HG02840 (cell line): ENCODE measurements at regions not wholly inside any gene's neighbourhood (a gene's known extent, or its start where the extent isn't known, plus 50 kb on each side); places are given as distances from the start of the nearest gene placed in this dataset.
"Not testable (repeated sequence)": the region's sequence is repeated elsewhere in the genome, so short reads cannot be mapped to it uniquely, and the experiment has no call there.

ENCODE experiments used
- ATAC-seq: cut with Tn5 transposase; IDR thresholded peaks from one replicate; pipeline ENCODE4 v1.9.1; 2021; ENCODE audit warnings: mild to moderate bottlenecking, moderate library complexity, moderate number of reproducible peaks; ENCODE audit not compliant: unreplicated experiment, low FRiP score

GRCh38 chr4:83947125-83947829, 411.4 kb downstream of the GPAT3 start:
- ATAC-seq, result no peak

DNA sequence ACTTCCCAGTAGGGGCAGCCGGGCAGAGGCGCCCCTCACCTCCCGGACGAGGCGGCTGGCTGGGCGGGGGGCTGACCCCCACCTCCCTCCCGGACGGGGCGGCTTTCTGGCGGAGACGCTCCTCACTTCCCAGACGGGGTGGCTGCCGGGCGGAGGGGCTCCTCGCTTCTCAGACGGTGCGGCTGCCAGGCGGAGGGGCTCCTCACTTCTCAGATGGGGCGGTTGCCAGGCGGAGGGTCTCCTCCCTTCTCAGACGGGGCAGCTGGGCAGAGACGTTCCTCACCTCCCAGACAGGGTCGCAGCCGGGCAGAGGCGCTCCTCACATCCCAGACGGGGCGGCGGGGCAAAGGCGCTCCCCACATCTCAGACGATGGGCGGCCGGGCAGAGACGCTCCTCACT, 407.8 kb downstream of the GPAT3 start:
- not testable (repeated sequence) for ATAC-seq

- no peak for ATAC-seq
Observed at GRCh38 chr4:83932750-83933391, 397.0 kb downstream of the GPAT3 start.

DNA sequence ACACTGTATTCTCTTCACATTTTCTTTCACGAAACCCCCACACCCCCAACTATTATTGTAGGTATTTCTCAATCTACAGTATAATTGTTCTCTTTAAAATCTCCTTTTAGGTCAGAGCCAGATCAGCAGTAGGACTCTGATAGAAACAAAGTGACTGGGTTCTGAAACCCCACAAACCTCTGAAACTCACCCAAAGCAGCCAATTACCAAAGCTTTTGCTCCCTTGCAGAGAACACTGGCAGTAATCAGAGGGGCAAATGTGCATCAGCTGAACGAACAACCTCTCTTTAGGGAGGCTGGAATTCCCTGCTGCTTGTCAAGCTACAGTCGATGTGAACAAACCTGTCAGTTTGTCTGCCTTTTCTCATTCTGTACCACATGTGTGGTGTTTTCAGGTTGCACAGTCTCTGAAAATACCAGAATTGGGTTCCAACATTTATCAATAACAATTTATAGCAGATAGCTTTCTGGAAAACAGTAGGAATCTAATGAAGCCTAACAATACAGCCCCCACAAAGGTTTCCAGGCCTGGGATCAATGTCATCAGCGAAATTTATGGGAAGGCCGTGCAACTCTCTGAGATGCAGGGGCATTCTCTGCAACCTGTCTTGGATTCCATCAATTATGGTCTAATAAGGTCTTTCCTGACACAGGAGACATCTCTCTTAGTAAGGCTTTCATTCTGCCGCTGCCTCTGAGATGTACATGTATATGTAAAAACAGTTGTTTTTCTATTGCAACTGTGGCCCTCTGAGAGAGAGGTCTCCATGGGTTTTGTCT, 395.9 kb downstream of the GPAT3 start:
- ATAC-seq, result no peak

DNA sequence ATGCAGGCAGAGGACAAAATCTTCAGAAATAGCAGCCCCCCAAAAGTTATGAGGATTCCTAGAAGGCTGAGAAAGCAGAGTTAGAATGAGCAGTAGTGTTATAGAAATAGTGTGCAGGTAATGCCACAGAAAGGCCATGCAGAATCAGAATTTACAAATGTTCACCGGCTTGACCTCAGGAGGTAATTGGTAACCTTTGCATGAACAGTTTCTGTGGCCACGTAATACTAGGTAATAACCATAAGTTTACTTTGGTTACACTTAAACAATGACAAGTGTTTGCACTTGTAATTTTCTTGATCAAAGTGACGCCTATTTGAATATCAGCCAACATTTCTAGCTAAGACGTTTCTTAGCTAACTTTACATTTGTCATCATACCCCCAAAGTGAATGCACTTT, 393.6 kb downstream of the GPAT3 start:
- no peak for ATAC-seq

DNA sequence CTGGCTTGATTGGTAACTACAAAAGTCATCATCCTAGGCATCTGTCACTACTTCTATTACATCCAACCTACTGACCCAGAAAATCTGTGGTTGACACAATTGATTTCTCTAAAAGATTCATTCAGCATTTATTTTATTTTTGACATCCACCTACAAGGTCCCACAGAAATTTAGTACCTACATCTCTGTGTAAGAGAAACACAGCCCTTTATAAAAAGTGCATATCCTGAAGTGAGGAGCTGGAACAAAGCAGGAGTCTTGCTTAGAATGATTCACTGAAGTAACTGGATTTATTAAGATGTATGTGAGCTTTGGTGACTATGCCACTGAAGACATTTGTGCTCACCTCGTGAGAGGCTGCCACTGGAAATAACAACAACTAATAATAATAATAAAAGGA, 391.0 kb downstream of the GPAT3 start:
- ATAC-seq, result no peak

GRCh38 chr4:83923341-83923740, 387.4 kb downstream of the GPAT3 start:
- ATAC-seq, result no peak

DNA sequence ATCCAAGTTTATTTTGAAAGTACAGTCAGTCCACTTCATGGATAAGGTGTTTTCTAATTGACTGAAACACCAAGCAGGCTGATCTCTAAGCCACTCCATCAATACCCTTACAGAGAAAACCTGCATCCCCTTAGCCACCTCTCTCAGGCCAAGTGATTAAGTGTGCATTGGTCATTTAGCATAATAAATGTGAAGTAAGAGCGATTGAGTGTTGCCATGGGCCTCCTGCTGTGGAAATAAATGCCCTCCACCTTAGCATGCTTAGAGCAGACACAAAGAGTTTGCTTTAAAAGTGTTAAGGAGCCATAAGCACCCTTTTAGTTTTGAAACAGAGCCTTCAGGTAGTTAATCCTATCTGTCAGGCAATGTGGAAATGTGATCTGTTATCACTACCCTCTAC, 386.5 kb downstream of the GPAT3 start:
- ATAC-seq, result no peak

DNA sequence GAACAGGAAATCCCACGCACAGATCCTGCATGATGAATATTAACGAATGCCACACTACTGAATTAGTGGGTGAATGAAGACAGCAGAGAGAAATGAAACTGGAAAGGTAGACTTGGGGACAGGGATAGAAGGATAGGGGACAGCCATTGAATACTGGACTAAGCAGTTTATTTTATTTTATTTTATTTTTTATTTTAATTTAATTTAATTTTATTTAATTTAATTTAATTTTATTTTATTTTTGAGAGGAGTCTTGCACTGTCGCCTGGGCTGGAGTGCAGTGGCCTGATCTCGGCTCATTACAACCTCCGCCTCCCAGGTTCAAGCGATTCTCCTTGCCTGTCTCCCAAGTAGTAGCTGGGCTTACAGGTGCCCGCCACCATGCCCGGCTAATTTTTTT, 385.2 kb downstream of the GPAT3 start:
- no peak for ATAC-seq

- ATAC-seq, result no peak
Observed at GRCh38 chr4:83920375-83920774, 384.5 kb downstream of the GPAT3 start.

DNA sequence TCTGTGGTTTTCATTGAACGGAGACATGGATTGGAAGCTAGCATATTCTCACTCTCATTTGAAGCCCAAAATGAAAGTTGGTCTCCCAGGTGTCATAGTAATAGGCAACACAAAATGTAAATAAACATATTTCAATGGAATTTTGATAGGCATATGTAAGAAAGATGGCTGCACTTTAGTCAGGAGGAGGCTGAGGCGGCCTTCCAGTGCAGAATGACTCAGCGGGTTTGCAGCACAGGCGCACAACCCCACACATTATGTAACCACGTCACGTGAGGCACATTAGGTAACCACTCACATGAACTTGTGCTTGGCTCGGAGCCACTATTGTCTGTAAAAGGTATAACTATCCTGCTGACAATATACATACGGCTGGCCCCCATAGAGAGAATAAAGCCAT, 381.7 kb downstream of the GPAT3 start:
- no peak for ATAC-seq

DNA sequence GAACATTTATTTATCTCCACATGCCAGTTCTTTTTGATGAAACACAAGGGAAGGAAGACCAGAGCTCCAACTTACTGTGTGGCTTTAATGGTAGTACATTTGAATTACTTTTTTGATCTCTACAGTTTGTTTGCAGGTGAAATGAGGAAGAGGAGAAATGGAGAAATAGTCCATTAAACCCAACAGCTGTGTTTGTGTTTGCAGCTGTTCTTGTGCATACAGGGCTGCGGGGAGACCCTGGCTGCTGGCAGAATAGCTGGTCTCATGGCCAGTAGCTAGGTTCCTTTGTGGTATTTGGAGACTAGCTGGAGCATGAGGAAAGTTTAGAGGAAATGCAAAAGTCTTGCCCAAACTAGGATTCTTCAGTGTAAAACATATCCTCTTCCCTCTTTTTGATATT, 374.8 kb downstream of the GPAT3 start:
- ATAC-seq, result no peak

DNA sequence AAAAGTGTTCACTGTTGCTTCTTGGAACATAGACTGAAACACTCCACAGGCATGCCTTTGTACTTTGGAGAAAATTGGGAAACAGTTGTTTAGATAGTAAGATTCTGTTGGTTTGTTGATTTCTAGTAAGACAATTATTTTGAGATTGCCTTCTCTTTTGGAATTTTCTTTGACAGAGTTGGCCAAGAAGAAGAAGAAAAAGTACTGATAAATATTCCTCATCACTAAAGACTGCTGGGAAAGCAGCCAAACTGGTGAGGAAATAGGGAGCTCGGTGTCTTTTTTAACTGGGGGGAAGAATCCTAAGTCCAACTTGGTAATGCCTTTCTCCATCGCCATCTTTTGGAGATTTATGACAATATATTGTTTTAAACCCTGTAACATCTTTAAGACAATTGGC, 370.7 kb downstream of the GPAT3 start:
- ATAC-seq, result no peak

GRCh38 chr4:83905952-83906351, 370.0 kb downstream of the GPAT3 start:
- no peak for ATAC-seq

GRCh38 chr4:83903740-83904139, 367.8 kb downstream of the GPAT3 start:
- not testable (repeated sequence) for ATAC-seq

DNA sequence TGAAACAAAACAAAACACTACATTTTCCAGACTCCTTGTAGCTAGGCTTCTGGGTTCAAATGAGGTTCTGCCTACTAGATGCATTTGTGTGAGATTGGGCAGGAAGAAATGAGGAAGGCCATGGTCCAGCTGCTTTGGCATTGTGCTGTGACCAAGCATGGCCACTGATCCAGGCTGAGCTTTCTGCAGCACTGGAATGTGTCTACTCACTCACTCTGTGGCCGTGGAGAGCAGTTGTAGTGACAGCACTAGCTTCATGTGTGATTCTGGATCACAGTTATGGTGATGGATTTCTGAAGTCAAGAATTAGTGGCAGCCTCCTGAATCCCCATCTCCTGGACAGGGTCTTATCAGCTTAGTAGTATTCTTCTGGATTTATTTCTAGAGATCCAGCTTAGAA, 358.9 kb downstream of the GPAT3 start:
- ATAC-seq, result no peak

GRCh38 chr4:83890816-83891215, 354.9 kb downstream of the GPAT3 start:
- ATAC-seq, result no peak

DNA sequence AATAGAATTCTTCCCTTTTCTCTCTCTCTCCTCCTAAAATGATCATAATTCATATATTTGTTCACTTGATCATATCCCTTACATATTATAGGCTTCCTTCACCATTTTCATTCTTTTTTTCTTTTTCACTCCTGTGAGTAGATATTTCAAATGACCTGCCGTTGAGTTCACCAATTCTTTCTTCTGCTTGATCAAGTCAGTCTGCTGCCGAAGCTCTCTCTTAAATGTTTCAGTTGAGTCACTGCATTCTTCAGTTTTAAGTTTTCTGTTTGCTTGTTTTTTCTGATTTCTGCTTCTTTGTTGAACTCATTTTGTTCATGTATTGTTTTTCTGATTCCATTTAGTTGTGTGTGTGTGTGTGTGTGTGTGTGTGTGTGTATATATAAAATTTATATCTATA, 354.3 kb downstream of the GPAT3 start:
- ATAC-seq, result no peak

GRCh38 chr4:83889802-83890201, 353.9 kb downstream of the GPAT3 start:
- ATAC-seq, result no peak

DNA sequence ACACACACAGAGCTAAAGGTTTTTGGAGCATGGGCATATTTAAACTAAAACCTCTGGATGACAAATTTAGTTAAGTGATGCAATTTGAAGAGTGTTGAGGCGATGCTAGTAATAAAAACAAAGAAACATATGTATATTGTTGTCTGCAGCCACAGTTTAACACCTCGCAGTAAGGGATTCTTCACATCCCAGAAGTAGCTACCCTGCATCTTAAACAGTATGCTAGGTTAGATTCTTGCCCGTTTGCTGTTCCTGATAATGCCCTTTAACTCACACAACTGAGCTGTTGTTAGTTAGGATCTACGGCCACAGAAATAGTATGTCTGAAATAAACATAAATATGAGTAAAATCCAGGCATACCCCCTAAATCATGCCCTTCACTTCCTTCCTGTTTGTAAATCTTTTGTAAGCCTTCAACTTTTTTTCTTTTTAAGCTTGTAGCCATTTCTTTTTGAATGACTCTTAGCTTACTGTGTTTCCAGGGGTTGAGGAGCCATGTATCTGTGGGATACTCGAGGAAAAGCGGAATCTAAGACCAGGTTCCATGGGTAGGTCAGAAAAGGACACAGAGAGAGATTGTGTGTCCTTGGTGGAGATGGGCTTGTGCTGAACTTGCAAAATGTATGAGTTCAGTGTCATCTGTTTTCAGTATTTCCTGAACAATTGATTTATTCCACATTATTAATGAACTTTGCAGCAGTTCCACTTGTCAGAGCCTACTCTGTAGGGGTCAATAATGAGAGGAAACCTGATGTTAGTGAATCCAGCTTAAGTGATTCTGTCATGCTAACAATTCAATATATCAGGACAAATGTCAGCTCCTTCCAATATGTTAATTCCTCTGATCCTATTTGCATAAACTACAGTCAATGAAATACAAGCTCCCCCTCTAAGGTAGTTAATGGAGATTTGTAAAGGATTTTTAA, 349.6 kb downstream of the GPAT3 start:
- ATAC-seq, result no peak

DNA sequence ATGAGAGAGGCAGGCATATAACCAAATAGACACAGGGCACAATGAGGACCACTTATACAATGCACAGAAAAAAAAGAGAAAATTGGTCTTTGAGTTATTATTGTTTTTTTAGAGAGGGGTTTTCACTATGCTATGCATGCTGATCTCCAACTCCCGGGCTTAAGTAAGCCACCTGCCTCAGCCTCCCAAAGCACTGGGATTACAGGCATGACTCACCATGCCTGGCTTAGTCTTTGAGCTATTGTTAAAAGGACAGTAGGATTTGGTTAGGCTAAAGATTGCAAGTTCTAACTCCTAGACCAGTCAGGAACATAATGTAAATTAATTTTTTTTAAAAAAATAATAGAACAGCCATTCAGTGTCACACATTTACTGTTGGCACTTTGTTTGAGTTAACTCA, 340.1 kb downstream of the GPAT3 start:
- ATAC-seq, result no peak
